ENCODE measurements at regions not wholly inside any gene's neighbourhood (a gene's known extent, or its start where the extent isn't known, plus 50 kb on each side); places are given as distances from the start of the nearest gene placed in this dataset.

DNA sequence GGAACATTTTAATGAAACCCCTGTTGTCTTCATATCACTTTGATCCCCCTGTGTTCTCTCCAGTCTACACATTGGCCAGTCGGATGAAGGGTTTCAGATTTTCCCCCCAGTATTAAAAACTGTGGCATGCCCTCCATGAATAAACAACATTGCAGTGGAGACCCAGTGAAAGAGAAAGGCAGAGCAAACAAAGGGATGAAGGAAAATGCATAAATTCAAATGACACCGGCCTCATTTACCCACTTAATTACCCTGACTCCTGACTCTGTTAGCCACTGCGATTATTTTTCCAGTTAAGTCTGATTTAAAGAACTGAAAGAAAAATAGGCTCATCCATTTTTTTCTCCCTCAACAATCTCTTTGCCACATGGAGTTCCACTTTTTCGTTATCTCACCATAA is 569.2 kb downstream of the TFAP2B start:
- DNase-seq (no peak), ATAC-seq (replicated peaks in 1 of 4) (no peak)
- H3K36me3 ChIP-seq (ENCODE audit: control insufficient read depth in 2 of 2, extremely low read depth in 1 of 2, insufficient read depth in 1 of 2, low read length in 1 of 2) = no peaks in the 10 kb centered on the region
- Mint-ChIP-seq H3K27ac (no peak overlapping the region), H3K36me3 (no peaks in the 10 kb centered on the region), H3K9me3 (peaks cover under 1 to 23% (median 7%) of the 10 kb centered on the region in 3 donors), H3K27me3 (no peaks in the 10 kb centered on the region), H3K4me3 (no peak overlapping the region), H3K4me1 (no peaks in the 10 kb centered on the region)
- no peaks in the 10 kb centered on the region for H3K9me3 ChIP-seq
- H3K27ac ChIP-seq (ENCODE audit: low read length) = no peak overlapping the region
- 87% methylated on average over 3 of the region's 4 CpGs for WGBS (ENCODE audit: insufficient coverage)
- CTCF ChIA-PET = no interaction called here
- no peaks in the 10 kb centered on the region for H3K27me3 ChIP-seq (replicated peaks in 1 of 2; ENCODE audit: control insufficient read depth in 2 of 2, extremely low read depth in 1 of 2, insufficient read depth in 2 of 2, low read length in 1 of 2)
- POLR2A ChIA-PET = no interaction called here
- H3K4me1 ChIP-seq (ENCODE audit: control insufficient read depth in 1 of 2, extremely low read depth in 1 of 2, insufficient read depth in 2 of 2, low read length in 2 of 2) = no peaks in the 10 kb centered on the region
- H3K4me3 ChIP-seq (ENCODE audit: control insufficient read depth in 1 of 2, extremely low read depth in 1 of 2, low read length in 1 of 2) = no peak overlapping the region

DNA sequence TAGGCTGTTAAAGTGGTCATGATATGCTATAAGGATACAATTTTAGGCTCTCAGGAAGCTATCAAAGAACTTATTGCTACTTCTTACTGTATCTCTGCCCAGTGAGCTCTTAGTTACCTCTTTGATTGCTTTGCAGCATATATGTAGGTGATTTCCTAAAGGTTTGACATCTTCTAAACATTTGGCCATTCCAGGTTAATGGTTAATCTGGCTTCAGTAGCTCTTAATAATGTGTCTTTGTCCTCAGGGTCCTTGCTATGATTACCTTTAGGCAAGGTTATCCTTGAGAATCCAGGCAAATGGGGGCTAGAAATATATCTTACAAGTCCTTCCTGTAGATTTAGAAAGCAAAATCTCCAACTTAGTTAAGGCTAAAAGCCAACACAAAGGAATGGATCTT is 575.4 kb downstream of the TFAP2B start:
- Histone ChIP-seq H3K36me3 (ENCODE audit: control insufficient read depth in 2 of 2, extremely low read depth in 1 of 2, insufficient read depth in 1 of 2, low read length in 1 of 2) (no peaks in the 10 kb centered on the region), H3K4me1 (ENCODE audit: control insufficient read depth in 1 of 2, extremely low read depth in 1 of 2, insufficient read depth in 2 of 2, low read length in 2 of 2) (no peaks in the 10 kb centered on the region), H3K4me3 (ENCODE audit: control insufficient read depth in 1 of 2, extremely low read depth in 1 of 2, low read length in 1 of 2) (no peak overlapping the region), H3K27me3 (replicated peaks in 1 of 2; ENCODE audit: control insufficient read depth in 2 of 2, extremely low read depth in 1 of 2, insufficient read depth in 2 of 2, low read length in 1 of 2) (no peaks in the 10 kb centered on the region), H3K9me3 (no peaks in the 10 kb centered on the region), H3K27ac (ENCODE audit: low read length) (no peak overlapping the region)
- no peaks in the 10 kb centered on the region for H3K27me3 Mint-ChIP-seq
- H3K9me3 Mint-ChIP-seq = peaks cover 0 to 12% (median 6%) of the 10 kb centered on the region in 3 donors
- no peaks in the 10 kb centered on the region for H3K4me1 Mint-ChIP-seq
- H3K4me3 Mint-ChIP-seq = no peak overlapping the region
- CTCF ChIA-PET = no interaction called here
- H3K27ac Mint-ChIP-seq = no peak overlapping the region
- no peaks in the 10 kb centered on the region for H3K36me3 Mint-ChIP-seq
- POLR2A ChIA-PET = no interaction called here
- no peak for ATAC-seq (replicated peaks in 1 of 4)
- no peak for DNase-seq

DNA sequence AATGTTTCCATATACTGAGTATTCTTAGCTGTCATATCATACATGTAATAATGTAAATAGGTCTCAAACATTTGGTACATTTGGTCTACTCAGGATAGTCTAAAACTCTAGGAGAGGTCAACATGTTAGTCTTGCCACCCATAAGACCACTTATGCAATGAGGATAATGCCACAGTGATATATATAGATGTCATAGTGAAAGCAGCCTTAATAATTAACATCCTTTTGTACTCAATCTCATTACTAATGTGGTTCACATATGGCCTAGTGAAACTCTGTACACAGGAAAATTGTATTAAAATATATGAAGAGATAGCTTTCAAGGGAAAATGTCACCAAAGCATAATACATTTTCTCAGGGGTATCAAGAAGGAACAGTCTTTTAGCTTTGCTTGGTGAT is 577.9 kb downstream of the TFAP2B start:
- Mint-ChIP-seq H3K4me1 (no peaks in the 10 kb centered on the region), H3K4me3 (no peak overlapping the region), H3K36me3 (no peaks in the 10 kb centered on the region), H3K27me3 (no peaks in the 10 kb centered on the region), H3K27ac (no peak overlapping the region), H3K9me3 (peaks cover 0 to 12% (median 6%) of the 10 kb centered on the region in 3 donors)
- DNase-seq (no peak), ATAC-seq (replicated peaks in 1 of 4) (no peak)
- Histone ChIP-seq H3K27me3 (replicated peaks in 1 of 2; ENCODE audit: control insufficient read depth in 2 of 2, extremely low read depth in 1 of 2, insufficient read depth in 2 of 2, low read length in 1 of 2) (no peaks in the 10 kb centered on the region), H3K9me3 (no peaks in the 10 kb centered on the region), H3K4me1 (ENCODE audit: control insufficient read depth in 1 of 2, extremely low read depth in 1 of 2, insufficient read depth in 2 of 2, low read length in 2 of 2) (no peaks in the 10 kb centered on the region), H3K36me3 (ENCODE audit: control insufficient read depth in 2 of 2, extremely low read depth in 1 of 2, insufficient read depth in 1 of 2, low read length in 1 of 2) (no peaks in the 10 kb centered on the region), H3K4me3 (ENCODE audit: control insufficient read depth in 1 of 2, extremely low read depth in 1 of 2, low read length in 1 of 2) (no peak overlapping the region), H3K27ac (ENCODE audit: low read length) (no peak overlapping the region)
- ChIA-PET POLR2A (no interaction called here), CTCF (no interaction called here)

GRCh38 chr6:51398064-51398705 is 579.5 kb downstream of the TFAP2B start:
- no peak overlapping the region for H3K4me3 Mint-ChIP-seq
- no peaks in the 10 kb centered on the region for H3K27me3 ChIP-seq (replicated peaks in 1 of 2; ENCODE audit: control insufficient read depth in 2 of 2, extremely low read depth in 1 of 2, insufficient read depth in 2 of 2, low read length in 1 of 2)

GRCh38 chr6:51398793-51399192 is 580.1 kb downstream of the TFAP2B start:
- H3K4me1 ChIP-seq (ENCODE audit: control insufficient read depth in 1 of 2, extremely low read depth in 1 of 2, insufficient read depth in 2 of 2, low read length in 2 of 2) = no peaks in the 10 kb centered on the region
- no peaks in the 10 kb centered on the region for H3K9me3 ChIP-seq
- Mint-ChIP-seq H3K27me3 (no peaks in the 10 kb centered on the region), H3K4me3 (no peak overlapping the region), H3K27ac (no peak overlapping the region), H3K4me1 (no peaks in the 10 kb centered on the region), H3K36me3 (no peaks in the 10 kb centered on the region), H3K9me3 (peaks cover 0 to 14% (median 6%) of the 10 kb centered on the region in 3 donors)
- ChIA-PET CTCF (no interaction called here), POLR2A (no interaction called here)
- no peak for ATAC-seq (replicated peaks in 1 of 4)
- no peaks in the 10 kb centered on the region for H3K36me3 ChIP-seq (ENCODE audit: control insufficient read depth in 2 of 2, extremely low read depth in 1 of 2, insufficient read depth in 1 of 2, low read length in 1 of 2)
- no peaks in the 10 kb centered on the region for H3K27me3 ChIP-seq (replicated peaks in 1 of 2; ENCODE audit: control insufficient read depth in 2 of 2, extremely low read depth in 1 of 2, insufficient read depth in 2 of 2, low read length in 1 of 2)
- H3K27ac ChIP-seq (ENCODE audit: low read length) = no peak overlapping the region
- no peak for DNase-seq
- WGBS (ENCODE audit: insufficient coverage) = 75% methylated on average over 4 of the region's 5 CpGs
- H3K4me3 ChIP-seq (ENCODE audit: control insufficient read depth in 1 of 2, extremely low read depth in 1 of 2, low read length in 1 of 2) = no peak overlapping the region

More at GRCh38 chr6:51398064-51398705, 579.5 kb downstream of the TFAP2B start:
- Mint-ChIP-seq H3K27ac (no peak overlapping the region), H3K4me1 (no peaks in the 10 kb centered on the region), H3K27me3 (no peaks in the 10 kb centered on the region), H3K9me3 (peaks cover 0 to 18% (median 6%) of the 10 kb centered on the region in 3 donors), H3K36me3 (no peaks in the 10 kb centered on the region)
- ChIA-PET CTCF (no interaction called here), POLR2A (no interaction called here)
- DNase-seq (no peak), ATAC-seq (replicated peaks in 1 of 4) (no peak)
- H3K27ac ChIP-seq (ENCODE audit: low read length) = no peak overlapping the region
- H3K4me1 ChIP-seq (ENCODE audit: control insufficient read depth in 1 of 2, extremely low read depth in 1 of 2, insufficient read depth in 2 of 2, low read length in 2 of 2) = no peaks in the 10 kb centered on the region
- H3K36me3 ChIP-seq (ENCODE audit: control insufficient read depth in 2 of 2, extremely low read depth in 1 of 2, insufficient read depth in 1 of 2, low read length in 1 of 2) = no peaks in the 10 kb centered on the region
- no peak overlapping the region for H3K4me3 ChIP-seq (ENCODE audit: control insufficient read depth in 1 of 2, extremely low read depth in 1 of 2, low read length in 1 of 2)
- H3K9me3 ChIP-seq = no peaks in the 10 kb centered on the region
- 43% methylated on average over 2 of the region's 5 CpGs for WGBS (ENCODE audit: insufficient coverage)

- H3K36me3 ChIP-seq (ENCODE audit: control insufficient read depth in 2 of 2, extremely low read depth in 1 of 2, insufficient read depth in 1 of 2, low read length in 1 of 2) = no peaks in the 10 kb centered on the region
- H3K4me1 Mint-ChIP-seq = no peaks in the 10 kb centered on the region
- no peaks in the 10 kb centered on the region for H3K27me3 Mint-ChIP-seq
- no peak overlapping the region for H3K27ac Mint-ChIP-seq
- H3K9me3 ChIP-seq = no peaks in the 10 kb centered on the region
- POLR2A ChIA-PET = no interaction called here
- CTCF ChIA-PET = interaction anchor here in 1 of 2 donors (0.6 kb wide), 1 partner anchor 105 kb away, joined by 4 read pairs; no protein-coding TSS in a partner anchor
- 82% methylated on average over 5 of the region's 25 CpGs for WGBS (ENCODE audit: insufficient coverage)
- H3K27ac ChIP-seq (ENCODE audit: low read length) = no peak overlapping the region
- peaks cover 5 to 7% (median 7%) of the 10 kb centered on the region in 3 donors for H3K9me3 Mint-ChIP-seq
- H3K36me3 Mint-ChIP-seq = no peaks in the 10 kb centered on the region
- H3K4me3 ChIP-seq (ENCODE audit: control insufficient read depth in 1 of 2, extremely low read depth in 1 of 2, low read length in 1 of 2) = no peak overlapping the region
- DNase-seq = no peak
- ATAC-seq (replicated peaks in 1 of 4) = no peak
- H3K4me3 Mint-ChIP-seq = no peak overlapping the region
- H3K27me3 ChIP-seq (replicated peaks in 1 of 2; ENCODE audit: control insufficient read depth in 2 of 2, extremely low read depth in 1 of 2, insufficient read depth in 2 of 2, low read length in 1 of 2) = no peaks in the 10 kb centered on the region
- no peaks in the 10 kb centered on the region for H3K4me1 ChIP-seq (ENCODE audit: control insufficient read depth in 1 of 2, extremely low read depth in 1 of 2, insufficient read depth in 2 of 2, low read length in 2 of 2)
These were observed 591.8 kb downstream of the TFAP2B start for GRCh38 chr6:51410453-51410852.

DNA sequence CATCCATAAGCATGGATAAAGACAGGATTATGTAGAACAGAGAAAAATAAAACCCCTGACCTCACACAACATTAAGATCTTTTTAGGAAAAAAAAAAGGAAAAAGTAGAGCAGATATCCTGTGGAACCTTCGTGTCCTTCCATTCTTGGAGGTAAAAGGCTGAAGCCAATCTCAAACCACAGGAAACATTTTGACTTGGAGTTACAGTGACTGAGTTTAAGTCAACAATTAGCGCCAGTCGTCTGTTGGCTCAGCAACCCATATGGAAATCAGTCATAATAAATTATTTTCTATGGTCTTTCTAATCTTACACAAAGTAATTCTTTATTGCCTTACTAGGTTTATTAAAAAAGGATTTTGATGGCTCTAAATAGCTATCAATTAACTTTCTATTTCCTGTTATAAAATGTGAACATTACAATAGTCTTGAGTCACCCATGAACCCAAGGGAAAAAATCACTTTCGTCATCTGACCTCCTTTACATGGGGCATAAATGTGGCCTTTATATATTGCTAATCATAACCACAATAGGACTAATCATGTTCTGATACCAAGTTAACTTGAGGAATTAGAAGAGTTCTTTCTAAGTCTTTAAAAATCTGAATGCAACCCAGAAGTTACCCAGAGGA is 592.9 kb downstream of the TFAP2B start:
- CTCF ChIA-PET = no interaction called here

More for the DNA sequence above, 592.9 kb downstream of the TFAP2B start:
- POLR2A ChIA-PET = no interaction called here
- Mint-ChIP-seq H3K36me3 (no peaks in the 10 kb centered on the region), H3K4me1 (no peaks in the 10 kb centered on the region), H3K27me3 (no peaks in the 10 kb centered on the region), H3K27ac (no peak overlapping the region), H3K4me3 (no peak overlapping the region), H3K9me3 (peaks cover 2 to 5% (median 4%) of the 10 kb centered on the region in 3 donors)
- DNase-seq = no peak
- H3K4me3 ChIP-seq (ENCODE audit: control insufficient read depth in 1 of 2, extremely low read depth in 1 of 2, low read length in 1 of 2) = no peak overlapping the region
- no peaks in the 10 kb centered on the region for H3K36me3 ChIP-seq (ENCODE audit: control insufficient read depth in 2 of 2, extremely low read depth in 1 of 2, insufficient read depth in 1 of 2, low read length in 1 of 2)
- H3K27me3 ChIP-seq (replicated peaks in 1 of 2; ENCODE audit: control insufficient read depth in 2 of 2, extremely low read depth in 1 of 2, insufficient read depth in 2 of 2, low read length in 1 of 2) = no peaks in the 10 kb centered on the region
- no peaks in the 10 kb centered on the region for H3K4me1 ChIP-seq (ENCODE audit: control insufficient read depth in 1 of 2, extremely low read depth in 1 of 2, insufficient read depth in 2 of 2, low read length in 2 of 2)
- no peaks in the 10 kb centered on the region for H3K9me3 ChIP-seq
- ATAC-seq (replicated peaks in 1 of 4) = no peak
- H3K27ac ChIP-seq (ENCODE audit: low read length) = no peak overlapping the region
- WGBS (ENCODE audit: insufficient coverage) = no CpG with 5 or more reads among the region's 4 CpGs

Measured in T-cell (primary cell).